WERI-Rb-1 (cell line): ENCODE measurements at regions not wholly inside any gene's neighbourhood (a gene's known extent, or its start where the extent isn't known, plus 50 kb on each side); places are given as distances from the start of the nearest gene placed in this dataset.

ENCODE experiments used
- DNase-seq: peaks from one replicate; pipeline ENCODE4 v3.0.0-alpha.2; 2020
- H3K27ac ChIP-seq: fragments of 250-450 bp; sonication (Bioruptor Pico); 2 replicates; pipeline ENCODE4 v1.5.1; 2020; ENCODE audit warnings: mild to moderate bottlenecking, moderate library complexity
- H3K27me3 ChIP-seq: fragments of 250-450 bp; sonication (Bioruptor Pico); 2 replicates; pipeline ENCODE4 v1.5.1; 2021; ENCODE audit warnings: mild to moderate bottlenecking, low read depth, moderate library complexity; ENCODE audit not compliant: insufficient read depth, severe bottlenecking
- H3K36me3 ChIP-seq: fragments of 250-450 bp; sonication (Bioruptor Pico); 2 replicates; pipeline ENCODE4 v1.5.1; 2020; ENCODE audit warnings: mild to moderate bottlenecking, moderate library complexity
- H3K4me3 ChIP-seq: 2 replicates; pipeline ENCODE4 v1.5.1; 2011; ENCODE audit warnings: low read depth, mild to moderate bottlenecking, control low read depth, low read length
- H3K9me3 ChIP-seq: fragments of 250-450 bp; sonication (Bioruptor Pico); 2 replicates; pipeline ENCODE4 v1.5.1; 2021; ENCODE audit warnings: mild to moderate bottlenecking, moderate library complexity; ENCODE audit not compliant: severe bottlenecking
- CTCF ChIP-seq: IDR thresholded peaks from 2 replicates; pipeline ENCODE4 v1.5.1; 2011; ENCODE audit warnings: low read depth, mild to moderate bottlenecking, control low read depth, inconsistent platforms, low read length

DNA sequence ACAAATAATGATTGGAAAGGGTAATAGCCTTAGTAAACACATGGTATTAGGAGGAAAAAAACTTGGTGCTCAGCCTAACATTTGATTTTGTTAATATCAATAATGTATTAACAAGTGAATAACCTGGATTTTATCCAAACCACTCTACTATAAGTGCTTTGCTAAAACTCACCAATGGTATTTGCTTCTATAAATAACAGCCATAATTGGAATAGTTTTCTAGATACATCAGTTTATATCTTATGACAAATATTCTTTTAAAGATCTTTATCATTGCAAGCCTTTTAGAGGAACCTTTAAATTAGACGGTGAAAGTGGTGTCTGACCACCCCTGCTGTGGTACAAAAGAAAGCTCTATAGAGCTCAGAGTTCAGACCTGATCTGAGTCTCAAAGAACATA is 123.9 kb downstream of the SHOX2 start:
- H3K27ac ChIP-seq, result no peak overlapping the region
- H3K9me3 ChIP-seq, result no peaks in the 10 kb centered on the region
- no peak for DNase-seq
- TF ChIP-seq CTCF, result no peak
- H3K36me3 ChIP-seq, result no peaks in the 10 kb centered on the region
- H3K4me3 ChIP-seq, result no peak overlapping the region
- no peaks in the 10 kb centered on the region for H3K27me3 ChIP-seq

GRCh38 chr3:157981819-157982218 is 124.4 kb downstream of the SHOX2 start:
- no peak for TF ChIP-seq CTCF

DNA sequence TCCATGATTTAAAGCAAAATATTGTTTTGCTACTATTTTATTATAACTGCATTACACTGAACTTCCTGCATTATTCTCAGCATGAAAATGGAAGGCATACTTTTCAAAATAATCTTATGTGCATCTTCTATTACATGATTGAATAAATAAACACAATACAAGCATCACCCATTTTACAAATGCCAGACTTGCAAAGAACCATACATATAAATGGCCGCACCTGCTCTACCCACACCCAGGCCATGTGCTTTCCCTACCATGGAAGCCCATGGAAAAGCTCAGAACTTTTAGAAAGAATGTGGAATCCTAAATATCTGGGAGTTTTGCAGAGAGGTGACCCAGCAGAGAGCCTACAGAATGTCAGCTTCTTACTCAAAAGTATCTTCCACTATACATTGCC is 127.2 kb downstream of the SHOX2 start:
- Histone ChIP-seq H3K9me3 (no peaks in the 10 kb centered on the region), H3K27ac (no peak overlapping the region), H3K27me3 (no peaks in the 10 kb centered on the region), H3K4me3 (no peak overlapping the region), H3K36me3 (no peaks in the 10 kb centered on the region)
- DNase-seq, result no peak
- TF ChIP-seq CTCF, result no peak

More at GRCh38 chr3:157981819-157982218, 124.4 kb downstream of the SHOX2 start:
- no peak overlapping the region for H3K27ac ChIP-seq
- no peak for DNase-seq
- no peaks in the 10 kb centered on the region for H3K27me3 ChIP-seq
- H3K4me3 ChIP-seq, result no peak overlapping the region
- H3K36me3 ChIP-seq, result no peaks in the 10 kb centered on the region
- H3K9me3 ChIP-seq, result no peaks in the 10 kb centered on the region

DNA sequence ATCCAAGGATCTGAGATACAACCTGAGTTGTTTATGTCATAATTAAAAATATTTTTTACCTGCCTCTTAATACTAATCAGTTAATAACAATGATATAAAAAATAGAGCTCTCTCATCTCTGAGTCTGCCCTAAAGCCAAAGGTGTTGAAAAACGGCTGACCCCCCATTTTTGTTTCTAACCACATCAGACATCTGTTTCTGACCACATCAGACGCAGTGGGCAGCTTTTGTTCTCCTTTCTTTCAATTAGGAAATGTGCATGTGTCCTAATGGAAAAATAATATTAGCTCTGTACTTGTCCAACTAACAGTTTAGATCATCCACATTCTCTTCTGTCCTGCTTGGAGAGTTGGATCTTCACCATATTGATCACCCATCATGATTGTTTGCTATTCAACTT is 144.6 kb downstream of the SHOX2 start:
- H3K36me3 ChIP-seq, result no peaks in the 10 kb centered on the region
- H3K9me3 ChIP-seq, result no peaks in the 10 kb centered on the region
- no peaks in the 10 kb centered on the region for H3K27me3 ChIP-seq
- no peak for DNase-seq
- no peak for TF ChIP-seq CTCF
- H3K4me3 ChIP-seq, result no peak overlapping the region
- no peak overlapping the region for H3K27ac ChIP-seq

DNA sequence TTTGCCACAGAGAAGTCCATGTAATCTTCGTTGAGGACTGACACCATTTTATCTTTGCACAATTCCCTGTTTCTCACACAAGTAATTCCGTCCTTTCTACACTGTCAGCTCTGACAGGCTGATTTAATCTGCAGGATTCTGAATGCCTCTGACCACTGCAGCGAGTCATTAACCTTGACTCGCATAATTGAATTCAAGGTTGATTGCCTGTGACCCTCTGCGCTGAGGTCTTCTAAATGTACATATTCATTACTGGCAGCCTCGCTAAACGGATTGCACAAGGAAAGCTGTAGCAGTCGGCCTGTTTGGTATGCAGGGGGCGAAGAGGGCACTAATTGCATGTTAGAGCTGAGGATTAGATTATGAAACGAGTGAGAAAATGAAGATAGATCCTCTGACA is 147.8 kb downstream of the SHOX2 start:
- H3K27ac ChIP-seq, result peak overlapping the region; percentile 6; the same call in 1 of the 2 replicates
- H3K27me3 ChIP-seq, result no peaks in the 10 kb centered on the region
- H3K4me3 ChIP-seq, result peak overlapping the region; percentile 13
- H3K36me3 ChIP-seq, result no peaks in the 10 kb centered on the region
- DNase-seq, result peak; percentile 81
- peaks cover 3% of the 10 kb centered on the region for H3K9me3 ChIP-seq
- no peak for TF ChIP-seq CTCF

GRCh38 chr3:157956850-157957249 is 149.4 kb downstream of the SHOX2 start:
- Histone ChIP-seq H3K4me3 (no peak overlapping the region), H3K27ac (no peak overlapping the region), H3K36me3 (no peaks in the 10 kb centered on the region), H3K9me3 (peaks cover 3% of the 10 kb centered on the region), H3K27me3 (no peaks in the 10 kb centered on the region)
- DNase-seq, result no peak
- no peak for TF ChIP-seq CTCF
